ENCODE measurements at regions not wholly inside any gene's neighbourhood (a gene's known extent, or its start where the extent isn't known, plus 50 kb on each side); places are given as distances from the start of the nearest gene placed in this dataset.

- TF ChIP-seq CTCF (IDR thresholded peaks at IDR 0.05; ENCODE audit: insufficient read depth, low read length, poor library complexity, severe bottlenecking) = no peak
- TF ChIP-seq EZH2phosphoT487 (conservative IDR thresholded peaks at IDR 0.05; ENCODE audit: low read length) = no peak
- Histone ChIP-seq H3K79me2 (ENCODE audit: insufficient read depth, low read length) (no peaks in the 10 kb centered on the region), H4K20me1 (ENCODE audit: low read depth, low read length) (no peaks in the 10 kb centered on the region), H3K4me3 (ENCODE audit: insufficient read depth, low read length, poor library complexity, severe bottlenecking) (no peak overlapping the region), H3K27me3 (ENCODE audit: low read length) (no peaks in the 10 kb centered on the region), H3K9me2 (replicated peaks; ENCODE audit: insufficient read depth, low read length) (no peaks in the 10 kb centered on the region), H3K36me3 (ENCODE audit: low read length) (no peaks in the 10 kb centered on the region), H3K9ac (ENCODE audit: low read length) (no peak overlapping the region), H2AFZ (ENCODE audit: low read depth, low read length, severe bottlenecking) (no peak overlapping the region), H3K4me2 (ENCODE audit: low read depth, low read length, poor library complexity, severe bottlenecking) (no peak overlapping the region), H3K9me3 (ENCODE audit: insufficient read depth, low read length) (no peaks in the 10 kb centered on the region), H3K27ac (ENCODE audit: low read depth, low read length) (no peak overlapping the region), H3F3A (ENCODE audit: insufficient read depth) (no peaks in the 10 kb centered on the region)
Observed at GRCh38 chr4:38495446-38495845, 168.6 kb upstream of the KLF3 start.

- Histone ChIP-seq H4K20me1 (ENCODE audit: low read depth, low read length) (no peaks in the 10 kb centered on the region), H3K9ac (ENCODE audit: low read length) (no peak overlapping the region), H3K79me2 (ENCODE audit: insufficient read depth, low read length) (no peaks in the 10 kb centered on the region), H3K36me3 (ENCODE audit: low read length) (no peaks in the 10 kb centered on the region), H3K9me2 (replicated peaks; ENCODE audit: insufficient read depth, low read length) (no peaks in the 10 kb centered on the region), H3K4me2 (ENCODE audit: low read depth, low read length, poor library complexity, severe bottlenecking) (no peak overlapping the region), H2AFZ (ENCODE audit: low read depth, low read length, severe bottlenecking) (no peak overlapping the region), H3F3A (ENCODE audit: insufficient read depth) (no peaks in the 10 kb centered on the region), H3K27me3 (ENCODE audit: low read length) (no peaks in the 10 kb centered on the region), H3K9me3 (ENCODE audit: insufficient read depth, low read length) (no peaks in the 10 kb centered on the region), H3K4me3 (ENCODE audit: insufficient read depth, low read length, poor library complexity, severe bottlenecking) (no peak overlapping the region), H3K27ac (ENCODE audit: low read depth, low read length) (no peak overlapping the region)
- TF ChIP-seq EZH2phosphoT487 (conservative IDR thresholded peaks at IDR 0.05; ENCODE audit: low read length) (no peak), CTCF (IDR thresholded peaks at IDR 0.05; ENCODE audit: insufficient read depth, low read length, poor library complexity, severe bottlenecking) (no peak)
Observed at GRCh38 chr4:38497121-38497520, 166.9 kb upstream of the KLF3 start.

- Histone ChIP-seq H3F3A (ENCODE audit: insufficient read depth) (no peaks in the 10 kb centered on the region), H3K79me2 (ENCODE audit: insufficient read depth, low read length) (no peaks in the 10 kb centered on the region), H3K9me3 (ENCODE audit: insufficient read depth, low read length) (no peaks in the 10 kb centered on the region), H3K27me3 (ENCODE audit: low read length) (no peaks in the 10 kb centered on the region), H3K4me2 (ENCODE audit: low read depth, low read length, poor library complexity, severe bottlenecking) (no peak overlapping the region), H3K9ac (ENCODE audit: low read length) (no peak overlapping the region), H2AFZ (ENCODE audit: low read depth, low read length, severe bottlenecking) (no peak overlapping the region), H3K4me3 (ENCODE audit: insufficient read depth, low read length, poor library complexity, severe bottlenecking) (no peak overlapping the region), H4K20me1 (ENCODE audit: low read depth, low read length) (no peaks in the 10 kb centered on the region), H3K27ac (ENCODE audit: low read depth, low read length) (no peak overlapping the region), H3K9me2 (replicated peaks; ENCODE audit: insufficient read depth, low read length) (no peaks in the 10 kb centered on the region), H3K36me3 (ENCODE audit: low read length) (no peaks in the 10 kb centered on the region)
- TF ChIP-seq EZH2phosphoT487 (conservative IDR thresholded peaks at IDR 0.05; ENCODE audit: low read length) = no peak
- TF ChIP-seq CTCF (IDR thresholded peaks at IDR 0.05; ENCODE audit: insufficient read depth, low read length, poor library complexity, severe bottlenecking) = no peak
Observed at GRCh38 chr4:38499101-38499500, 164.9 kb upstream of the KLF3 start.

- Histone ChIP-seq H3K9me2 (replicated peaks; ENCODE audit: insufficient read depth, low read length) (no peaks in the 10 kb centered on the region), H3K4me3 (ENCODE audit: insufficient read depth, low read length, poor library complexity, severe bottlenecking) (no peak overlapping the region), H3K9ac (ENCODE audit: low read length) (no peak overlapping the region), H3K27ac (ENCODE audit: low read depth, low read length) (no peak overlapping the region), H3K27me3 (ENCODE audit: low read length) (no peaks in the 10 kb centered on the region), H3K36me3 (ENCODE audit: low read length) (no peaks in the 10 kb centered on the region), H3K79me2 (ENCODE audit: insufficient read depth, low read length) (no peaks in the 10 kb centered on the region), H3K9me3 (ENCODE audit: insufficient read depth, low read length) (no peaks in the 10 kb centered on the region), H3F3A (ENCODE audit: insufficient read depth) (no peaks in the 10 kb centered on the region), H2AFZ (ENCODE audit: low read depth, low read length, severe bottlenecking) (no peak overlapping the region), H3K4me2 (ENCODE audit: low read depth, low read length, poor library complexity, severe bottlenecking) (no peak overlapping the region), H4K20me1 (ENCODE audit: low read depth, low read length) (no peaks in the 10 kb centered on the region)
- TF ChIP-seq CTCF (IDR thresholded peaks at IDR 0.05; ENCODE audit: insufficient read depth, low read length, poor library complexity, severe bottlenecking) (no peak), EZH2phosphoT487 (conservative IDR thresholded peaks at IDR 0.05; ENCODE audit: low read length) (no peak)
Observed at GRCh38 chr4:38500433-38500832, 163.6 kb upstream of the KLF3 start.

Data from SU-DHL-6 (cell line).